Cerebellar cortex (tissue), 1 donor: ENCODE measurements at regions not wholly inside any gene's neighbourhood (a gene's known extent, or its start where the extent isn't known, plus 50 kb on each side); places are given as distances from the start of the nearest gene placed in this dataset.
"Not testable (repeated sequence)": the region's sequence is repeated elsewhere in the genome, so short reads cannot be mapped to it uniquely, and the experiment has no call there.

Experiments used
- DNase-seq: peaks from one replicate; pipeline ENCODE4 v3.0.0-alpha.2; 2015; ENCODE audit warnings: low spot score

GRCh38 chr10:9381733-9382532, 1327.4 kb downstream of the GATA3 start:
- DNase-seq = no peak

DNA sequence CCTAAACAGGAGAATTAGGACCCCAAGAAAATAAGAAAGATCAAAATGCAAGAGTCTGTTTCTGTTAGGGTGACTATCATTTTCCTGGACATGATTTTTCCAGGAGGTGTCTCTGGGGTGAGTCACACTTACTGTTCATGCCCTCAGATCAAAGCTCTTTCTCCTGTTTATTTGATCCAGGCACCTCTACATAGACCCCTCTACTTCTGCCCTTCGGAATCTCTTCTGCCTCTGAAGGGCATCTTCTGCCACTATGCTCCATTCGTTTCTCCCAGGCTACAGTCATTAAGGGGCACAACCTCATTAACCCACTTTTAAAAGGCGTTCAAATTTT, 1328.0 kb downstream of the GATA3 start:
- DNase-seq = no peak

DNA sequence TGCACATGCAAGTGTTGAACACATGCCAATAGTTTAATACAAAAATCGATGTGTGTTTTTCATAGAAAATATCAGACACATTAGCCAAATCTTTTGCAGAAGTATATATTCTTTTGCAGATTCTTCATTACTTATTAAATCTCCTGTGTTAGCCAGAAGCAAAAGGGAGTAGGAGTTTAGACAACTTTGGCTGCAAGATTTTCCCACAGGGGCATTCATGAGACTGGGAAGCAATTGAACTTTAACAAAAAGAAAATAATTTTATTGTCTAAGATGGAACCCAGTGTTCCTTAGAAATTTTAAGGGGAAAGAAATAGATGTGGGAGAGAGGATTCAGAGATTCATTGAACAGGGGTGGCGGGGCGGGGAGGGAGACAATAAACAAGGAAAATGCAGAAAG, 1336.0 kb downstream of the GATA3 start:
- no peak for DNase-seq

DNA sequence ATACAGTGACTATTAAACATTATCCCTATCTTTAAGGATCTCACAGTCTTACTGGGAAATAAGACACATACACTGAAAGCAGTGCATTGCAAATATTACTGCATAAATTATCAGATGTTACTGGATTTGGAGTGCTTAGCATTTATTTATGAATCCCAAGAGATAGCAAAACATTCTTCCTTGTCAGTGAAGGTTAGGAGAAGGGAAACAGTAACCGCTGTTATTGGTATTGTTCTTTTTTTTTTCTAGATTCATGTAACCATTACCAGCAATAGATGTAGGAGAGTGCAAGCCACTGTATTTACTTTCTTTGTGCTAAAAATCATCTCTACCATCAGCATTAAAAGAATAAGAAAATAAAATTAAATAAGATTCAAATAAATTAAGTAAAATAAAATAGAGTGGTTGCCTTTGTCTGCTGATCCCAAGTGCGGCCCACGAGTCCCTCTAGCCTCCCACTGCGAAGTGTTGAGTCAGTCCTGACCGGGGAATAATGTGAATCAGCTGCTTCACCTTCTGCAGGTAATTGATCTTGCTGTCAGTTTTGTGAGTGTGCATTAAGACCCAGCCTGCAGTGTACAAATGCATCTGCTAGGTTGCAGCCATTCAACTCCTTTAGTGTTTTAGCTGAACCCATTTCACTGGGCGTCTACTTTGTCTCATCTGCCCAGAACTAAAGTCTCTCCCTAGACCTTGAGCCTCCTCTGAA, 1344.9 kb downstream of the GATA3 start:
- no peak for DNase-seq

GRCh38 chr10:9402067-9402466, 1347.6 kb downstream of the GATA3 start:
- DNase-seq = not testable (repeated sequence)

- not testable (repeated sequence) for DNase-seq
These were observed 1348.2 kb downstream of the GATA3 start for GRCh38 chr10:9402507-9403195.

DNA sequence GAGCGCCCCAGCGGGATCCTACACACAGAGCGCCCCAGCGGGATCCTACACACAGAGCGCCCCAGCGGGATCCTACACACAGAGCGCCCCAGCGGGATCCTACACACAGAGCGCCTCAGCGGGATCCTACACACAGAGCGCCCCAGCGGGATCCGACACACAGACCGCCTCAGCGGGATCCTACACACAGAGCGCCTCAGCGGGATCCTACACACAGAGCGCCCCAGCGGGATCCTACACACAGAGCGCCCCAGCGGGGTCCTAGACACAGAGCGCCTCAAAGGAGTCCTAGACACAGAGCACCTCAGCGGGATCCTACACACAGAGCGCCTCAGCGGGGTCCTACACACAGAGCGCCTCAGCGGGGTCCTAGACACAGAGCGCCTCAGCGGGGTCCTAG, 1352.7 kb downstream of the GATA3 start:
- DNase-seq = not testable (repeated sequence)

DNA sequence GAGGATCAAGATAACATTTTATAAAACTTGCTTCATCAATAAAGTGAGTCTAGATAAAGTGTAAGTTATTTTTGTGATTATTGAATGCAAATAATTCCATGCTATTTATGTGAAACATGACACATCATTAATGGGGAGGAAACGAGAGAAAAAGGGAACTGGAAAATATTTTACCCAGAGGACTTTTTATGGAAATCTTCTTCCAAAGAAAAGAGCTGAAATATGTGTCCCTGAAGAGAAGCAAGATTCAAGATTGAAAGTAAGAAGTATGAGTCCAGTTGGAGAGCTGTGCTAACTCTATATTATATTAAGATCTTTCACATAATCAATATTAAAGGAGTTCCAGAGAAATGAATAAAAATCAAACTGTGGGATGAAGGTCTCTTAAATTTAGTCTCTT, 1361.8 kb downstream of the GATA3 start:
- no peak for DNase-seq

GRCh38 chr10:9419757-9420156, 1365.3 kb downstream of the GATA3 start:
- no peak for DNase-seq

DNA sequence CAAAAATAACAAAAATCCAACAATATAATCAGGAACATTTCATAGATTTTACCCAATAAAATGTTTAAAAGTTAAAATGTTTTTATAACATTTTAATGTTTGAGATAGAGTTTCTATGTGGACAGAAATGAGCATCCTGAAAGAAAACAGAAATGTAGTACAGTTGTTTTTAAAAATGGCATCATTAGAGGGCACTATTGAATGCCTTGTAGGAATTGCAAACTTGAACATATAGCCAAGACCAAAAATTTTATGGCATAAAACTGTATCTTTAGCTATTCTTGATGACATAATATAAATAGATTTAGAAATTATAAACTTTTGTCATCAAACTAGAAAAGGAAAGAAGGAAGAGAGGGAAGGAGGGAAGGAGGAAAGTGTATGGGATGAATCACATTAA, 1372.7 kb downstream of the GATA3 start:
- DNase-seq = no peak

DNA sequence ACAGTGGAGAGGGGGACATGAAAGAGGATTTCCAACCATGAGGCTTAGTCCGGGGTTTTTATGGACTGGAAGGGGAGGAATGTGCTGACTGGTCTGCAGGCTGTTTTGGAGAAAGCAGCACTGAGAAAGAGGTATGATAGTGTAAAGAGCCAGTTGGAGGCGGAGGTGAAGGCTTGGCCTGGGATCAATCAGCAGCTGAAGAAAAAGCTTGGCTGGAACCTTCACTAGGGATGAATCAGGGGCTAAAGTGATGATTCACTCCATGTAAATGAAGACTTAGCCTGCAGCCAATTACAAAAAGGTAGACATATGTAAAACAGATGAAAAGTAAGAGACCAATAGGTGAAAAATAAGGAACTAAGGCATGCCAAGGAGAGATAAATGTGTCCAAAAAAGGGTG, 1382.6 kb downstream of the GATA3 start:
- DNase-seq = no peak

DNA sequence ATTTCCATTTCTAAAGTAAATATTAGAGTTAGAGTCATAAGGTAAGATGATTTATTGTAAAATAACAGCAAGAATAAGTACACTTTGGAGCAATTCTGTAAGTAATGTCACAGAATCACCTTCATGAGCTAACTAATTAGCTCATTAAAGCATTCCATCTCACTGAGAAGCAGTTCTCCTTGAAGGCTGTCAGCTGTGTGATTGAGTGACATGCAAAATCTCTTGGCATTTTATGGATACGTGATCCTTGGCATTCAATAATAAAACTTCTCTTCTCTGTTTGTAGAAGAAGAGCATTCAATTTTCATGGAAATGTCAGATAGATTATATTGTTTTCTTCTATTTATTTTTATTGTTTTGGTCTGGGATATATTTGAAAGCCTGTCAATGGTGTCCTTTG, 1389.3 kb downstream of the GATA3 start:
- DNase-seq = no peak

GRCh38 chr10:9449530-9449929, 1395.0 kb downstream of the GATA3 start:
- DNase-seq = no peak

GRCh38 chr10:9450801-9451200, 1396.3 kb downstream of the GATA3 start:
- DNase-seq = no peak

- no peak for DNase-seq
These were observed 1396.8 kb downstream of the GATA3 start for GRCh38 chr10:9451211-9451773.

DNA sequence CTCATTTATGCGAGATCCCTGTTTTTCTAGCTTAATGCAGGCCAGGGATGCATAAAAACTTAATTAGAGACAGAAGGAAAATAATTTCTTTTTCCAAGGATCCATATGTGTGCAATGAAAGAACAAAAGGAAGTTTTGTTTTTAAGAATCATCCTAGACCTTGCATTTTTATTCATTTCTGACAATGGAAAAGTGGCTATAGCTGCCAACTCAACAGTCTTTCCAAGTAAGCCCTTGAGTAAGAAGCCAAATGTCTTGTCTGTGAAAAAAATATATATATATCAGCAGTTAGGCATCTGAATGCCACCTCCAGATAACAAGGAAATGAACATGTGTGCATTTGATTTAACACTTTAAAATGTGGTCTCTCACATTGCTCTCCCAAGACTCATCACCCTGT, 1397.6 kb downstream of the GATA3 start:
- DNase-seq = no peak

GRCh38 chr10:9453871-9454270, 1399.4 kb downstream of the GATA3 start:
- DNase-seq = not testable (repeated sequence)

GRCh38 chr10:9469663-9470205, 1415.2 kb downstream of the GATA3 start:
- DNase-seq = no peak

DNA sequence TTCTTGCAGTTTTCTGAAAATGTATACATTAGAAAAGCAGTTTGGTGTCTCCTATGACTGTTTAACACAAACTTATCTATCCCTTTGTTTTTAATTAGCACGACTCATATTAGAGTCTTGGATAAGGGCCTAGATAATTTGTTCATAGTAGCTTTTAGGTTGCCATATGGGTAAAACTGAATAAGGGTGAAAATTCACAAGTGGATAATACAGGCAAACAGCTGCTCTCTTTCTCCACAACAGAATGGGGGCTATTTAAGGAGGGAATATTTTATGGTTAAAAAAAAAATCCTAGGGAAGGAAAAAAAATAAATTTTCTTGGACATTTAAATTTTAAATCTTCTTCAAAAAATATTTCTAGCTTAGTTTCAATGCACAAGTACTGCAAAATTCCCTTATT, 1416.1 kb downstream of the GATA3 start:
- no peak for DNase-seq

DNA sequence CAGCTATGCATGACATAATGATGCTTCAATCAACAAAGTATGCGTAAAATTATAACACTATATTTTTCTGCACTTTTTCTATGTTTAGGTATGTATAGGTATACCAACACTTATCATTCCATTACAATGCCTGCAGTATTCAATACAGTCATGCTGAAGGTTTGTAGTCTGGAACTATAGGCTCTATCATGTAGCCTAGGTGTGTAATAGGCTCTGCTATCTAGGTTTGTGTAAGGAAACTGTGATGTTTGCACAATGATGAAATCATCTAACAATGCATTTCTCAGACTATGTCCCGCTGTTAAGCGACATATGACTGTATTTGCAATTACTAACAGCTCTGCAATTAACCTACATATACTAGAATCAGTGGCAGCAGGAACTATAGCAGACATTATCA, 1447.5 kb downstream of the GATA3 start:
- no peak for DNase-seq

- DNase-seq = no peak
These were observed 1449.7 kb downstream of the GATA3 start for GRCh38 chr10:9504227-9504626.

- no peak for DNase-seq
These were observed 1451.1 kb downstream of the GATA3 start for GRCh38 chr10:9505546-9505945.

- no peak for DNase-seq
These were observed 1454.1 kb downstream of the GATA3 start for GRCh38 chr10:9508606-9509005.
